ENCODE measurements at regions not wholly inside any gene's neighbourhood (a gene's known extent, or its start where the extent isn't known, plus 50 kb on each side); places are given as distances from the start of the nearest gene placed in this dataset.

DNA sequence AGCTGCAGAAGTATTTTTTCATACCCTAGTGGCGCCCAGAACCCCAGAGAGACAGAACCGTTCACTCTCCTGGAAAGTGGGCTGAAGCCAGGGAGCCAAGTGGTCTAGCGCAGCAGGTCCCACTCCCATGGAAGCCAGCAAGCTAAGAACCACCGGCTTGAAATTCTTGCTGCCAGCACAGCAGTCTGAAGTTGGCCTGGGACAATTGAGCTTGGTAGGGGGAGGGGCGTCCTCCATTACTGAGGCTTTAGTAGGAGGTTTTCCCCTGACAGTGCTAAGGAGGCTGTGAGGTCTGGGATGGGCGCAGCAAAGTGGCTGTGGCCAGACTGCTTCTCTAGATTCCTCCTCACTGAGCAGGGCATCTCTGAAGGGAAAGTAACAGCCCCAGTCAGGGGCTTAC is 84.5 kb upstream of the ATXN3L start:
- Histone ChIP-seq H3K79me2 (ENCODE audit: control insufficient read depth, insufficient read depth, low read length) (no peaks in the 10 kb centered on the region), H4K20me1 (ENCODE audit: control insufficient read depth, insufficient read depth) (no peaks in the 10 kb centered on the region), H3K4me3 (no peak overlapping the region), H3K27ac (ENCODE audit: control insufficient read depth, insufficient read depth) (no peak overlapping the region), H3K4me2 (ENCODE audit: control insufficient read depth, insufficient read depth) (no peak overlapping the region), H3K9me3 (replicated peaks; ENCODE audit: control insufficient read depth, insufficient read depth, low read length) (no peaks in the 10 kb centered on the region; the same call in 2 of the 3 replicates), H3K9ac (ENCODE audit: control insufficient read depth, insufficient read depth, low read length) (no peak overlapping the region), H2AFZ (ENCODE audit: control insufficient read depth, low read depth, low read length) (no peak overlapping the region), H3K27me3 (replicated peaks in 1 of 2; ENCODE audit: control insufficient read depth in 2 of 2, insufficient read depth in 2 of 2, low read length in 1 of 2) (no peaks in the 10 kb centered on the region), H3K4me1 (ENCODE audit: control insufficient read depth, insufficient read depth, low read length) (no peaks in the 10 kb centered on the region), H3K36me3 (ENCODE audit: control insufficient read depth in 2 of 2, insufficient read depth in 2 of 2, low read length in 1 of 2) (no peaks in the 10 kb centered on the region)
- ChIA-PET CTCF (interaction anchor here (1.2 kb wide), 1 partner anchor 84 kb away, joined by 3 read pairs; no protein-coding TSS in a partner anchor), POLR2A (no interaction called here), SMC1A (ENCODE audit: uncharacterized antibody, unreplicated experiment) (interaction anchor here (1.1 kb wide), 1 partner anchor 150 kb away, joined by 4 read pairs; no protein-coding TSS in a partner anchor), RAD21 (ENCODE audit: unreplicated experiment) (no interaction called here)
- ATAC-seq (no peak), DNase-seq (ENCODE audit: low read depth, low spot score) (no peak), FAIRE-seq (no peak)
- in situ Hi-C loops (cut with MboI), result no loop called here
- BruUV-seq (replicated peaks), result no TSS peak
- intact Hi-C loops (cut with micrococcal nuclease; ENCODE audit: unreplicated experiment), result no loop called here
- TF ChIP-seq SMARCA5 (IDR thresholded peaks at IDR 0.05) (no peak), TARDBP (IDR thresholded peaks at IDR 0.05; ENCODE audit: borderline replicate concordance) (no peak), STAT3 (IDR thresholded peaks at IDR 0.05; ENCODE audit: low read depth, low read length) (no peak), BMI1 (IDR thresholded peaks at IDR 0.05; ENCODE audit: borderline replicate concordance) (no peak), NBN (IDR thresholded peaks at IDR 0.05) (no peak), ZNF687 (IDR thresholded peaks at IDR 0.05) (no peak), ZNF592 (IDR thresholded peaks at IDR 0.05) (no peak), TCF12 (IDR thresholded peaks at IDR 0.05; ENCODE audit: low read depth, low read length) (no peak), RCOR1 (conservative IDR thresholded peaks at IDR 0.05; ENCODE audit: low read depth, low read length) (no peak), SMAD5 (IDR thresholded peaks at IDR 0.05; ENCODE audit: low read depth) (no peak)
- WGBS (ENCODE audit: insufficient coverage, insufficient replicate concordance, low lambda C conversion rate, missing lambda C conversion rate), result 45% methylated on average over 6 of the region's 6 CpGs
